ENCODE measurements at regions not wholly inside any gene's neighbourhood (a gene's known extent, or its start where the extent isn't known, plus 50 kb on each side); places are given as distances from the start of the nearest gene placed in this dataset.

DNA sequence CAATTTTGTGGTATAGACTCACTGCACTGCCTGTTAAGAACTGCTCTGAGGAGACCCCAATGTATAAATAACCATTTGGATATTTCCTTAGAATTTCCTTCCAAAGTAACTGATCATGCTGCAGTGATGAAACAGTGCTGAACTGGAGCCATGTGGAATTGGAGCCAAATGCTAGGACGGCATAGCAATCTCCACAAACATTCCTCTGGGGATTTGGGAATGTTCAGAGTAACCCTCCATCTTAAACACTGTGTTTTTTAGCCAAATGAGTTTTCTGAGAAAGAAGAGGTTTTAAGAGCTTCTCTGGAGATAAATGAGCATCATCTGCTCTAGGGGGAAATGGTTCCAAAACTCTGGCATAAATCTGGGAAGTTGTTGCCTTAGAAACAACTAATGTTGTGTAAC, 98.2 kb downstream of the OLFM4 start:
- Histone ChIP-seq H3K36me3 (ENCODE audit: control insufficient read depth, low read depth, low read length) (no peaks in the 10 kb centered on the region), H3K27me3 (ENCODE audit: control insufficient read depth, insufficient read depth, low read length) (no peaks in the 10 kb centered on the region), H3K9ac (ENCODE audit: low read length) (no peak overlapping the region), H3K4me1 (ENCODE audit: control insufficient read depth, low read depth, low read length) (peaks cover 7% of the 10 kb centered on the region), H3K9me3 (ENCODE audit: control insufficient read depth, low read depth, low read length) (no peaks in the 10 kb centered on the region), H3K27ac (ENCODE audit: low read length) (no peak overlapping the region), H3K4me3 (ENCODE audit: low read length) (no peak overlapping the region)

DNA sequence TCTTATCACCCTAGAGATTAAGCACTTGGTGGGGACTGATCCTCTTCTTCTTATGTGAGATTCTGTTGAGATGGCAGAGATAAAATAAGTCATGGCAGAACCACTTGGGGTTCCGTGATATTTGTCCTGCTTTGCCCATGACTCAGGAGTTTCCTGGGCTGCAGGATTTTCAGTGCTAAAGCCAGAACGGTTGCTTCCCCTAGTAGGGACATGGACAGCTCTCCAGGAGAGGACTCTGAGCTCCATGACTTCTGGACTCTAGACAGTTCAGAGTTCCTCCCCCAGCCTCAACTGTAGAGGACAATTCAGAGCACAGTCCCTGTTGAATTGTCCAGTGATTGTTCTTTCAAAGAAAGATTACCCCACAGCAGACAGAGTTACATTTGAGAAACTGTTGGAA, 98.8 kb downstream of the OLFM4 start:
- H3K9me3 ChIP-seq (ENCODE audit: control insufficient read depth, low read depth, low read length), result no peaks in the 10 kb centered on the region
- H3K27me3 ChIP-seq (ENCODE audit: control insufficient read depth, insufficient read depth, low read length), result no peaks in the 10 kb centered on the region
- no peak overlapping the region for H3K27ac ChIP-seq (ENCODE audit: low read length)
- H3K4me1 ChIP-seq (ENCODE audit: control insufficient read depth, low read depth, low read length), result peaks cover 3% of the 10 kb centered on the region
- no peak overlapping the region for H3K4me3 ChIP-seq (ENCODE audit: low read length)
- no peak overlapping the region for H3K9ac ChIP-seq (ENCODE audit: low read length)
- H3K36me3 ChIP-seq (ENCODE audit: control insufficient read depth, low read depth, low read length), result no peaks in the 10 kb centered on the region

DNA sequence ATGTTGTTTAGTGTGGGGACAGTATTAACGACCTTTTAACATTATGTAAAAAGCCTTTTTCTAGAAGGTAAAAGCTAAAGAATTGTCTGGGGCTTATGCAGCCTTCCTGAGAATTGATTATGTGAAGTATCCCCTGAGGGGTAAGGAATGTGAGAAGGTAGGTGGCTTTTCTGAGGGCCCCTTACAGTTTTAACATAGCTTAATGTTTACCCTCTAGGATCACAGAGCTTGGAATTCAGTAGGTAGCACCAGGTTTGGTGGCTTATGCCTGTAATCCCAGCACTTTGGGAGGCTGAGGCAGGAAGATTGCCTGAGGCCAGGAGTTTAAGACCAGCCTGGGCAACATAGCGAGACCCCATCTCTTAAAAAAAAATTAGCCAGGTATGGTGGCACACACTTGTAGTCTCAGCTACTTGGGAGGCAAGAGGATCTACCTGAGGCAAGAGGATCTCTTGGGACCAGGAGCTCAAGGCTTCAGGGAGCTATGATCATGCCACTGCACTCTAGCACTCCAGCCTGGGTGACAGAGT, 101.3 kb downstream of the OLFM4 start:
- H3K9ac ChIP-seq (ENCODE audit: low read length), result no peak overlapping the region
- no peak overlapping the region for H3K27ac ChIP-seq (ENCODE audit: low read length)

DNA sequence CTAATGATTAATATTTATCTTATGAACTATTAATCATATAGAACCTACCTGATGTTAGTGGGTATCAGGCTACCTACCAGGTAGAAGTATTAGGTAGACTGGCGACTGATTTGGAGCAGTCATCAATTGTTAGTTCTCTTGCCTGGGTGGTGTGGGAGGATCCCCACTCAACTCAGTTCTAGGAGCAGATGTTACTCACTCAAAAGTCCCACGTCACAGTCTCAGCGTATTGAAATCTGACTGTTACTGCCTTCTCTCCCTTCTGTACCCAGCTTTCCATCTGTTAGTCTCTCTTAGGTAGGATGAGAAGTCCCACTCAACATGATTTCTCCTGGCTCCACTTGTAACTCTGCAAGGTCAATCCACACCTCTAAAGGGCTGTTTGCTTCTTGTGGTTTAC, 102.7 kb downstream of the OLFM4 start:
- H3K27me3 ChIP-seq (ENCODE audit: control insufficient read depth, insufficient read depth, low read length), result no peaks in the 10 kb centered on the region
- no peak overlapping the region for H3K4me3 ChIP-seq (ENCODE audit: low read length)
- no peaks in the 10 kb centered on the region for H3K9me3 ChIP-seq (ENCODE audit: control insufficient read depth, low read depth, low read length)
- H3K4me1 ChIP-seq (ENCODE audit: control insufficient read depth, low read depth, low read length), result peaks cover 3% of the 10 kb centered on the region
- no peaks in the 10 kb centered on the region for H3K36me3 ChIP-seq (ENCODE audit: control insufficient read depth, low read depth, low read length)
- no peak overlapping the region for H3K9ac ChIP-seq (ENCODE audit: low read length)
- no peak overlapping the region for H3K27ac ChIP-seq (ENCODE audit: low read length)

More for the DNA sequence above, 101.3 kb downstream of the OLFM4 start:
- Histone ChIP-seq H3K4me3 (ENCODE audit: low read length) (no peak overlapping the region), H3K36me3 (ENCODE audit: control insufficient read depth, low read depth, low read length) (no peaks in the 10 kb centered on the region), H3K9me3 (ENCODE audit: control insufficient read depth, low read depth, low read length) (no peaks in the 10 kb centered on the region), H3K27me3 (ENCODE audit: control insufficient read depth, insufficient read depth, low read length) (no peaks in the 10 kb centered on the region), H3K4me1 (ENCODE audit: control insufficient read depth, low read depth, low read length) (peaks cover 3% of the 10 kb centered on the region)

DNA sequence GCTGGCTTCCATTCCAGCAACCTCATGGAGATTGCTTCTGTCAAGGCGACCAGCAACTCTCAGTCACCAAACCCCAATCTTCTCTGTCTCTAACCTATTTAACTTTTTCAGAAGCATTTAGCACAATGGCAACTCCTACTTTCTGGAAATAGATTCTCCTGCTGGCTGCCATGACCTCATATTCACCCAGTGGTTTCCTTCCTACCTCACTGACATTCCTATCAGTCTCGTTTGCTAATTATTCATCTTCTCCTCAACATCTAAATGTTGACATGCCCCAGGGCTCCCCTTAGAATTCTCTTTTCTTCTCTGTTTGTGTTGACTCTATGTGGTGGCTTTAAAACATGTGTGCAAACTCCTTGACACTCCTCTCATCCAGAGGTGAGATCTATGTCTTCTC, 106.7 kb downstream of the OLFM4 start:
- no peaks in the 10 kb centered on the region for H3K36me3 ChIP-seq (ENCODE audit: control insufficient read depth, low read depth, low read length)
- H3K4me1 ChIP-seq (ENCODE audit: control insufficient read depth, low read depth, low read length), result no peaks in the 10 kb centered on the region
- no peaks in the 10 kb centered on the region for H3K9me3 ChIP-seq (ENCODE audit: control insufficient read depth, low read depth, low read length)
- H3K4me3 ChIP-seq (ENCODE audit: low read length), result no peak overlapping the region
- no peak overlapping the region for H3K27ac ChIP-seq (ENCODE audit: low read length)
- no peaks in the 10 kb centered on the region for H3K27me3 ChIP-seq (ENCODE audit: control insufficient read depth, insufficient read depth, low read length)
- no peak overlapping the region for H3K9ac ChIP-seq (ENCODE audit: low read length)

DNA sequence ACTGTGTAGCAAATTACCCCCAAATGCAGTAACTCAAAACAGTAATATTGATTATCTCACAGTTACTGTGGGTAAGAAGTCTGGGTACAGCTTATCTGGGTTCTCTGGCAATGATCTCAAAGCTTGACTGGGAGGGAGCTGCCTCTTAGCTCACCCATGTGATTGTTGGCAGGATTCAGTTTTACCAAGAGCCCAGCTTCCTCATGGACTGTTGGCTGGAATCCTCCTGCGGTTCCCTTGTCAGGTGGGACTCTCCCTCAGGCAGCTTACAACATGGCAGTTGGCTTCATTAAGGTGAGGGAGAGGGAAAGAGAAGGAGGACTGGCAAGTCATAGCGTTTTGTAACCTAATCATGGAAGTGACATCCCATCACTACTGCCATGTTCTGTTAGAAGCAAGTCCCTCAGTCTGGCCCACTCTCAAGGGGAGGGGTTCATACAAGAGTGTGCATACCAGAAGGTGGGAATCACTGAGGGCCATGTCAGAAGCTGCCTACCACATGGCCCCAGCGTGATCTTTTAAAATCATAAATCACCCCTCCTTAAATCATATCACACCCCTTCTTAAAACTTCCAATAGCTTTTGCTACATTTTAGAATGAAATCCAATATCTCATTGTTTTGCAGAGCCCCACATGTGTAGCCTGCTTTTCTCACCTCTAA, 108.1 kb downstream of the OLFM4 start:
- Histone ChIP-seq H3K4me3 (ENCODE audit: low read length) (no peak overlapping the region), H3K27ac (ENCODE audit: low read length) (no peak overlapping the region), H3K27me3 (ENCODE audit: control insufficient read depth, insufficient read depth, low read length) (no peaks in the 10 kb centered on the region), H3K36me3 (ENCODE audit: control insufficient read depth, low read depth, low read length) (no peaks in the 10 kb centered on the region), H3K9me3 (ENCODE audit: control insufficient read depth, low read depth, low read length) (no peaks in the 10 kb centered on the region), H3K4me1 (ENCODE audit: control insufficient read depth, low read depth, low read length) (peaks cover 6% of the 10 kb centered on the region), H3K9ac (ENCODE audit: low read length) (no peak overlapping the region)

DNA sequence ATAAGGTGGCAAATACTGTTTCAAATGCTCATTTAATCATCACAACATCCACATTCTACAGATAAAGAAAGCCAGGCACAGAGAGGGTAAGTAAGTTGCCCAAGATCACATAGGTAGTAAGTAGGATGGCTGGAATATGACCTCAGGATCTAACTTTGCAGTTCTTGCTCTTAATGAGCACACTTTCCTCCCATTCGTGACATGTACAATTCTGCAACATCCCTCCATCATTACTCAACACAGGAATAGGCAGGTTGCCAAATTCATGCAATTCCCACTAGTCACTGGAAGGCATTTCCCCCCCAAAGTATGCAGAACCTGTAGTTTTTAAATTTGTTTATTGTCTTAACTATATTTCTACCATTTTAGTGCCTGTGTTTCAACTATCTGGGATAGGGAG, 109.2 kb downstream of the OLFM4 start:
- H3K4me1 ChIP-seq (ENCODE audit: control insufficient read depth, low read depth, low read length), result peaks cover 12% of the 10 kb centered on the region
- no peak overlapping the region for H3K9ac ChIP-seq (ENCODE audit: low read length)
- H3K27ac ChIP-seq (ENCODE audit: low read length), result no peak overlapping the region
- no peak overlapping the region for H3K4me3 ChIP-seq (ENCODE audit: low read length)
- H3K27me3 ChIP-seq (ENCODE audit: control insufficient read depth, insufficient read depth, low read length), result no peaks in the 10 kb centered on the region
- H3K36me3 ChIP-seq (ENCODE audit: control insufficient read depth, low read depth, low read length), result no peaks in the 10 kb centered on the region
- H3K9me3 ChIP-seq (ENCODE audit: control insufficient read depth, low read depth, low read length), result no peaks in the 10 kb centered on the region

DNA sequence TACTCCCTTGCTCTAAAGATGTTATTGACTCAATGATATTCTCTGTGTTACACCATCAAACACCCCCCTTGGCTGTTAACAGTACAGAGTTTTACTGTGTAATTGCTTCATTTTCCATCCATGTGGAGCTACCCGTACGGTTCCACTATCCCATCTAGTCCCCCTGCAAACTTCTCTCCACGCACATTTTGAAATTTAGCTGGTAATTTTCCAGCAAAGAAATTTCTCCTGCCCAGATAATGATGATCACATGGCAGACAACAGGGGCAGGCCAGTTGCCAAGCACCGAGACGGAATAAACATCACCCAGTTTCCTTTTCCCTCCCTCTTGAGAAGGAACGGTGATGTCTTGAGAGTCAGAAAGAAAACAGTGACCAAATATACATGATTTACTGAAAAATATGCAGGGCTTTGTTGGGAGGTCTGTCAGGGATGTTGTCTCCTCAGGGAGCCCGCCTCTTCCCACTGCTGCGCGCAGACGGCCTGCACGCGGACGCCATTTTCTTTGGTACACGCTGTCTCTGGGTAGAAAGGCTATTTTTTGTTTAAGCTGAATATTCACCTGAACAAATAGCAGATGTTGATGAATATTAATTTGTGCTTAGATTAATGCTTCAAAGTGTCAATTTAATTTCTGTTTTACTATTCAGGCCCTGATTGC, 109.9 kb downstream of the OLFM4 start:
- H3K27me3 ChIP-seq (ENCODE audit: control insufficient read depth, insufficient read depth, low read length), result no peaks in the 10 kb centered on the region
- no peaks in the 10 kb centered on the region for H3K9me3 ChIP-seq (ENCODE audit: control insufficient read depth, low read depth, low read length)
- no peaks in the 10 kb centered on the region for H3K36me3 ChIP-seq (ENCODE audit: control insufficient read depth, low read depth, low read length)
- no peak overlapping the region for H3K27ac ChIP-seq (ENCODE audit: low read length)
- H3K4me3 ChIP-seq (ENCODE audit: low read length), result no peak overlapping the region
- no peak overlapping the region for H3K9ac ChIP-seq (ENCODE audit: low read length)
- H3K4me1 ChIP-seq (ENCODE audit: control insufficient read depth, low read depth, low read length), result peaks cover 12% of the 10 kb centered on the region

DNA sequence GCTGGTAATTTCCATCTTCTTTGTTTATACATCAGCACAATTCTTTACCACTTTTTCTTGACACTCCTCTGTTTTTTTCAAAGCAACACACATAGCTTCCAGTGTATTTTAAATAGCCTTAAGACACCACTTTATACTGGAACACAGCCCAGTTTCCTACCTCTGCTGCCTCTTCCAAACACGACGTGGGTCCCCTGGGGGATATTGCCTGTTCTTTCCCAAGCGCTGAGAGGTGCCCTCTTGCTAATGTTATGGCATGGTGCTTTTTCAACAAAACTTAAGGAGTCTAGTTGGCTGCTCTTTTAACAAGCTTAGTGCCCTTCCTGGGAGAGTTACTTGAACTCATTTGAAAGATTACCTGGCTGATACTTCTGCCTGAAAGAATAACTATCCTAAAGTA, 112.7 kb downstream of the OLFM4 start:
- H3K9ac ChIP-seq (ENCODE audit: low read length), result no peak overlapping the region
- H3K27me3 ChIP-seq (ENCODE audit: control insufficient read depth, insufficient read depth, low read length), result no peaks in the 10 kb centered on the region
- no peak overlapping the region for H3K4me3 ChIP-seq (ENCODE audit: low read length)
- H3K4me1 ChIP-seq (ENCODE audit: control insufficient read depth, low read depth, low read length), result peaks cover 12% of the 10 kb centered on the region
- H3K9me3 ChIP-seq (ENCODE audit: control insufficient read depth, low read depth, low read length), result no peaks in the 10 kb centered on the region
- H3K36me3 ChIP-seq (ENCODE audit: control insufficient read depth, low read depth, low read length), result no peaks in the 10 kb centered on the region
- no peak overlapping the region for H3K27ac ChIP-seq (ENCODE audit: low read length)

DNA sequence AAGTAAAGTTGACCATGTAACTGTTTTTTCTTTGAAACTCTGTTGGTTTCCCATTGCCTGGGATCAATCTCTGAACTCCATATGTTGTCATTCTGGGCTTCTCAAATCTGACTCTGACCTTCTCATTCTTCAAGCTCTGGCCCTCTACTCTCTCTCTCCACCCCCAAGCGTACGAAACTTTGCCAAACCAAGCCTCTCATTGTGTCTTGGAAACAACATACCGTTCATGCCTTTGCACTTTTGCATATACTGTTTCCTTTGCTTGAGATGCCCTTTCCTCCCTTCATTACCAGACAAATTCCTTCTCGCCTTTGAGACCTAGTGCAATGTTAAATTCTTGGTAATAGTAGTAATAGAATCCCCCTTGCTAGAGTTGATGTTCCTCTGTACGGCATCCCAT, 113.7 kb downstream of the OLFM4 start:
- Histone ChIP-seq H3K27ac (ENCODE audit: low read length) (no peak overlapping the region), H3K9ac (ENCODE audit: low read length) (no peak overlapping the region), H3K9me3 (ENCODE audit: control insufficient read depth, low read depth, low read length) (no peaks in the 10 kb centered on the region)

DNA sequence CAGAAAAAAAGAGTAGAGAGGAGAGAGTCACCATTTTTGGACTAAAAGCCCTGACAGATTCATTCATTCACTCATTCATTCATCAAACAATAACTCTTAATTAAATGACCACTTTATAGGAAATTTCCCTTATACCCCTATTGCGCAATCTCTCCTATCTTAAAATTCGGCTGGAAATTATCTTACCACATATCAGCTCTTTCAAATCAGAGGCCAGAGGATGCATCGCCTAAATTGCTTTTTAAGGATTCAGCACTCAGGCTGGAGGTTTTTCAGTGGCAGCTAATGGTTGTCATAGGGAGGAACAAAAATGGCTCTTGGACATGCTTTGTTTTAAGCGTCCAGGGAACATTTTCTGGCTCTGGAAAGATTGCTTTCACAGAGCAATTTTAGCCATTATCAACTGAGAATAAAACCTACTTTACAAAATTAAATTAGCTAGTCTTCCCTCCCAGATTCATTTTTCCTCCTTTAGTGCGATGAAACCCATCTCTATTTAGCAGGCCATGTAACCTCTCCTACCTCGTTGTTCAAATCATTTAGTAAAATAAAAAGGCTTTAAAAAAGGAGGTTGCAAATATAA, 115.2 kb downstream of the OLFM4 start:
- Histone ChIP-seq H3K9ac (ENCODE audit: low read length) (no peak overlapping the region), H3K27me3 (ENCODE audit: control insufficient read depth, insufficient read depth, low read length) (no peaks in the 10 kb centered on the region), H3K9me3 (ENCODE audit: control insufficient read depth, low read depth, low read length) (no peaks in the 10 kb centered on the region), H3K4me3 (ENCODE audit: low read length) (no peak overlapping the region), H3K27ac (ENCODE audit: low read length) (no peak overlapping the region), H3K4me1 (ENCODE audit: control insufficient read depth, low read depth, low read length) (peaks cover 12% of the 10 kb centered on the region), H3K36me3 (ENCODE audit: control insufficient read depth, low read depth, low read length) (no peaks in the 10 kb centered on the region)

More for the DNA sequence above, 113.7 kb downstream of the OLFM4 start:
- Histone ChIP-seq H3K4me1 (ENCODE audit: control insufficient read depth, low read depth, low read length) (peaks cover 12% of the 10 kb centered on the region), H3K4me3 (ENCODE audit: low read length) (no peak overlapping the region), H3K36me3 (ENCODE audit: control insufficient read depth, low read depth, low read length) (no peaks in the 10 kb centered on the region), H3K27me3 (ENCODE audit: control insufficient read depth, insufficient read depth, low read length) (no peaks in the 10 kb centered on the region)

Measured in iPS-18a (cell line).